ENCODE measurements at regions not wholly inside any gene's neighbourhood (a gene's known extent, or its start where the extent isn't known, plus 50 kb on each side); places are given as distances from the start of the nearest gene placed in this dataset.
"Not testable (repeated sequence)": the region's sequence is repeated elsewhere in the genome, so short reads cannot be mapped to it uniquely, and the experiment has no call there.

DNA sequence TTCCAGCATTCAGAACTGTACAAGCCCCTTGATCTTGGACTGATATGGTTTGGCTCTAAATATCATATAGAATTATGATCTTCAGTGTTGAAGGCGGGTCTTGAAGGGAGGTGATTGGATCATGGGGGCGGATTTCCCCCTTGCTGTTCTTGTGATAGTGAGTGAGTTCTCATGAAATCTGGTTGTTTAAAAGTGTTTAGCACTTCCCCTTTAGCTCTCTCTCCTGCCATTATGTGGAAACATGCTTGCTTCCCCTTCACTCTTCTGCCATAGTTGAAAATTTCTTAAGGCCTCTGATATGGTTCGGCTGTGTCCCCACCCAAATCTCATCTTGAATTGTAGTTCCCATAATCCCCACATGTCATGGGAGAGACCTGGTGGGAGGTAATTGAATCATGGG lies 305.3 kb upstream of the CYRIA start:
- DNase-seq (ENCODE audit: low read depth): not testable (repeated sequence)

DNA sequence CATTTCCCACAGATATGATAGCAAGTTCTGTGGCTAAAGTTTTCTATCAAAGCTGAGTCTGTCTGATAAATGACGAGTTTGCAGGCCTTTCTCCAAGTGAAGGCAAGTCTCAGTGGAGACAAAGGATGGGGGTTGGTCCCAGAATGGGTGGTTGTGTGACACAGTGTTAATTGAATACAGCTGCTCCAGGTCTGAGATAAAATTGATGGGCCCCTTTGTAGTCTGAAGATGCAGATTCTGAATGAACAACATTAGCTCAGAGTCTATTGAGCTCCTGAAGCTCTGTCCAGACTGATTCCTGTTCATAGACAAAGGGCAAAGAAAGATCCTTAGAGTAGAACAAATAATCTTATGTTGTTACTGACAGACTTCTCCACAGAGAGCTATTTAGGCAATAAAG lies 296.9 kb upstream of the CYRIA start:
- no peak for DNase-seq (ENCODE audit: low read depth)

GRCh38 chr2:16960579-16960978 lies 294.9 kb upstream of the CYRIA start:
- DNase-seq (ENCODE audit: low read depth): no peak

GRCh38 chr2:16958266-16958665 lies 292.6 kb upstream of the CYRIA start:
- no peak for DNase-seq (ENCODE audit: low read depth)

- DNase-seq (ENCODE audit: low read depth): no peak
These were observed 287.2 kb upstream of the CYRIA start for GRCh38 chr2:16952805-16953204.

DNA sequence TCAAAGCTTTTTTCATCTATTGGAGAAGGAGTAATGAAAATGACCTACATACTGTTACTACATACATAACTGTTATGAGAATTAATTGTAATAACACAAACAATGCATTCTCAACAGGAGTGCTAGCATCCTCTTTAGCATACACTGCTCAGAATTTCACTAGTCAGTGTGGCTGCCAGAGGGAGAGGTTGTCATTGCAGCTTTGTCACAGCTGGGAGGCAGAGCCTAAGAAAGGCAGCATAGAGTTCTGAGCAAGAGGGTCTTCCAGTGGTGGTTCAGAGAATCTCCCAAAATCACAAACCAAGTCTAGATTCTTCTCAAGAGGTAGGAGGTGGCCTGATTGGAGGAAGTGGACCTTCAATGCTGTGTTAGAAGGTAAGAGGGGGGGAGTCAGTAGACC lies 286.7 kb upstream of the CYRIA start:
- no peak for DNase-seq (ENCODE audit: low read depth)

DNA sequence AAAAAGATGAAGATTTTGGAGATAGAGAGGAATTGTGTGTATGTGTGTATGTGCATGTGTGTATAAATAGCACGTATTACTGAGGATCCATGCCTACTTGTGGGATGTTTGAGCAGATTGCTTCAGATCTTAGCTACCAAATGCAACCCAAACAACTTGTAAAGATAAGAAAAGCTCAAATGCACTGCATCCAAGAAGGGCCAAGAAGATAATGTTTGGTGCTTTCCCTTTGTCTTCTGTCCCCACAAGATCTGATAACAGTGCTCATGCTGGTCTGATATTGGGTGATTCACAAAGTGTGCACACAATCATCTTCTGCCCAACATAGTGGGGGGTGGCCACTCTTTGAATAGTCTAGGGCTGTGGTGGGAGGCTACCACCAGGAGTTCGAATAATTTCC lies 284.8 kb upstream of the CYRIA start:
- no peak for DNase-seq (ENCODE audit: low read depth)

DNA sequence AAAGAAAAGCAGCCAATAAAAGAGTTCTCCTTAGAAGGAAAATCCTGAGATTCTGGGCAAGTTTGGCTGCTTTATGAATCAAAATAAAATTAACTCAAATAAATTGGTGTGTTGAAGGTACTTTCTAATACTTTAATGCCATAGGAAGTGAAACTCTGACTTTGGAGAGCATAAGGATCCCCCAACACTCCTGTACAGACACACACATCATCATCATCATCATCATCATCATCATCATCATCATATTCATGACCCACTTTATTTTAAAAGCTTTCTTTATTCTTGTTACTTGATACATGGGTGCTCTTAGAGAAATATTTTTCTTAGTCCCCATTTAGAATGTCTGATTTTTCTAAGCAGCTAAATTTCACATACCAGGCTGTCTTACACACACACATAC lies 283.1 kb upstream of the CYRIA start:
- DNase-seq (ENCODE audit: low read depth): no peak

- DNase-seq (ENCODE audit: low read depth): no peak
These were observed 282.4 kb upstream of the CYRIA start for GRCh38 chr2:16948053-16948452.

- no peak for DNase-seq (ENCODE audit: low read depth)
These were observed 277.8 kb upstream of the CYRIA start for GRCh38 chr2:16943279-16943958.

- DNase-seq (ENCODE audit: low read depth): no peak
These were observed 274.6 kb upstream of the CYRIA start for GRCh38 chr2:16940214-16940613.

- no peak for DNase-seq (ENCODE audit: low read depth)
These were observed 274.1 kb upstream of the CYRIA start for GRCh38 chr2:16939771-16940170.

DNA sequence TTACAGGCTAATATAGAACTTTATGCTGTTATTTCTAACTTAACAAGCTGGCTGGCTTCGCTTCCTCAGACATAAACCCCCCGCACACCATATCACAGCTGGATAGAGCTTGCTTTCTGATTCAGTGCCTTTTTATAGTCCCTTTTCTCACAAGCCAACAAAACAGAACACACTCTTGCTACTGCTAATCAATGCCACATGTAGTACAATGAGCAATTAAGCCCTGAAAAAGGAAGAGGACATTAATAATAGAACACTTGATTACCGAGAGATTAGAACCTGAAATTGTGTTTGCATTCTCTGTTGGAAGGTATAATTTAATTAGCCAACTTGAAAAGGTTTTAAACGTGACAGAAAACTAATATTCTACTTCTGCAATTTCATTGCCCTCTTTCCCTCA lies 267.7 kb upstream of the CYRIA start:
- no peak for DNase-seq (ENCODE audit: low read depth)

GRCh38 chr2:16932826-16933225 lies 267.2 kb upstream of the CYRIA start:
- no peak for DNase-seq (ENCODE audit: low read depth)

DNA sequence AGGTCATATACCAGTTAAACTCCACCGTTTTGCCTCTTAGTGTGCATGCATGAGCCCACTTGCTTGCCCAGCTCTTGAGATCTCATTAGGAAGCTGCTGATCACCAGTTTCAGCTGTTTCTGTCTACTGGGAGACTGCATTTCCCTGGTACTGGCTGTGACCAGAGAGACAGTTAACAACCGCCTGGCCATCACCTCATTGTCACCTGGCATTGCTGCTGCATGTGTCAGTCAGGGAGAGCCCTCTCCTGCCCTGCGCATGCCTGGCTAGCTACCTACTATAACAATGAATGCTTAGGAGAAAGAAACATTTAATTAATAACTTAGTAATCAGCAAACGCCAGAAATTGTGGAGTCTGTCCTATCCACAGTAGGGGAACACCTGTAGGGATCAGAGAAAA lies 265.8 kb upstream of the CYRIA start:
- no peak for DNase-seq (ENCODE audit: low read depth)

GRCh38 chr2:16927398-16927797 lies 261.8 kb upstream of the CYRIA start:
- DNase-seq (ENCODE audit: low read depth): no peak

DNA sequence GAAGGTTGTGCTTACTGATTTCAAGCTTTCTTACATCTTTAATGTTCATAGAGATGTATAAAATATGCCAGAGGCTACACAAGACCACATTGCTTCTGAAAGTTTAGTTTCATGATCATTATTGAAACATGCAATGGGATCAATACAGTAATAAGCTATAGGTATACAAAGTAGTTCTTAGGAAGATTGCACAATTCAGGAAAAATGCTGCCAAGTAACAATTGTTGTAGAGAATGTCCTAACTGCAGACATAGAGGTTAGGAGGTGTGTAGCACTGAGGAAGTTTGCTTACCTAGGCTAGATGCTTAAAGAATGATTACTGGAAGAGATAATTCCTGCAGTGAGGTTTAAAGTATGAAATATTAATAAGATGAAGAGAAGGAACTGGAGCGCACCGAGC lies 259.5 kb upstream of the CYRIA start:
- no peak for DNase-seq (ENCODE audit: low read depth)

DNA sequence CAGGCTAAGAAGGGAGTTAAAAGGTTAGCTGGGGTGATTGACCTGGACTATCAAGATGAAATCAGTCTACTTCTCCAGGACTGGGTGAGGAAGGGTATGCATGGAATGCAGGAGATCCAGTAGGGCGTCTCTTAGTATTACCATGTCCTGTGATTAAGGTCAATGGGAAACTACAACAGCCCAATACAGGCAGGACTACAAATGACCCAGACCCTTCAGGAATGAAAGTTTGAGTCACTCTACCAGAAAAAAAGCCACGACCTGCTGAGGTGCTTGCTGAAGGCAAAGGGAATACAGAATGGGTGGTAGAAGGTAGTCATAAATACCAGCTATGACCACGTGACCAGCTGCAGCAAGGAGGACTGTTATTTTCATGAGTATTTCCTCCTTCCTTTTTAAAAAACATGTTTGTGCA lies 249.7 kb upstream of the CYRIA start:
- DNase-seq (ENCODE audit: low read depth): not testable (repeated sequence)

DNA sequence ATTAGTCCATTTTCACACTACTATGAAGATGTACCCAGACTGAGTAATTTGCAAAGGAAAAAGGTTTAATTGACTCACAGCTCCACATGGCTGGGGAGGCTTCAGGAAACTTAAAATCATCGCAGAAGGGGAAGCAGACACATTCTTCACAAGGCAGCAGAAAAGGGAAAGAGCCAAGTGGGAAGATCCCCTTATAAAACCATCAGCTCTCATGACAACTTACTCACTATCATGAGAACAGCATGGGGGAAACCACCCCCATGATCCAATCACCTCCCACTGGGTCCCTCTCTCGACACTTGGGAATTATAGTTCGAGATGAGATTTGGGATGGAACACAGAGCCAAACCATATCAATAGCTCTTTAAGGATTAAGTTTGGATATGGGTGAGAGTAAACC lies 246.1 kb upstream of the CYRIA start:
- DNase-seq (ENCODE audit: low read depth): no peak

DNA sequence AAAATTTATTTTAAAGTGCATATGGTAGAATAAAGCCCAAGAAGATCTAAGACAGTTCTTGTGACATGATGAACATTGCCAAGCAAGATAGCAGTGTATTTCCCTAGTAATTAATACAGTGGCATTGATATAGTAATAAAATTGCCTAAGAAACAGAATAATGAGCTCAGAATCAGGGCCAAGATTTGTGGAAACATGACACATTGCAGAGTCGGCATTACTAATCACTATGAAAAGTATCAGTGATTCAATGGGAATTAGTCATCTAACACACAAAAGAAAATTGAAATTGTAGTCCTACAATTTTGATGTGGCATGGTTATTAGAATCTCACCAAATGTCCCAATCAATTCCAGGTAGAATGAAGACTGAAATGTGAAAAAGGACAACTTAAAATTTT lies 243.0 kb upstream of the CYRIA start:
- peak; percentile 29 for DNase-seq (ENCODE audit: low read depth)

- DNase-seq (ENCODE audit: low read depth): no peak
These were observed 242.1 kb upstream of the CYRIA start for GRCh38 chr2:16907645-16908282.

- not testable (repeated sequence) for DNase-seq (ENCODE audit: low read depth)
These were observed 239.7 kb upstream of the CYRIA start for GRCh38 chr2:16905325-16905724.

DNA sequence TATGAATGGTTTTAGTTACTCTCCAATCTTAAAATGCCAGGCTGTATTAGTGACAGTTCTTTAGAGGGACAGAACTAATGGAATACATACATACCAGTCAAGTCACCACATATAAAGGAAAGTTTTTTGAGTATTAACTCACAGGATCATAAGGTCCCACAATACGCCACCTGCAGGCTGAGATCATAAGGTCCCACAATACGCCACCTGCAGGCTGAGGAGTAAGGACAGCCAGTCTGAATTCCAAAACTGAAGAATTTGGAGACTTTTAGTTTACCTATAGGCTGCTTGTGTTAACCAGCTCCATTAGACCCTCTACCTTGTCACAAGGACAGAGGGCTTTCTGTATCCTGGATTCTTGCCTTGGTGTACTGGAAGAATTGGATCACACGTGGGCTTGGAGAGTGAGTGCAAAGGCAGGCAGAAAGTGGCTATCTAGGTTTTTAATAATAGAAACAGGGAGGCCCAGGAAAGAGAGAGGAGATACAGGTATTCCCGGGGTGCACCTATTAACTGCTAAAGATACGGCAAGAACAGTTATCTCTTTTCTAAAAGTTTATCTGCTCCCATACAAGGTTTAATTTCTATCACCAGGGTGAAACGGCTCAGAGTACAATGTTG lies 234.9 kb upstream of the CYRIA start:
- DNase-seq (ENCODE audit: low read depth): no peak

DNA sequence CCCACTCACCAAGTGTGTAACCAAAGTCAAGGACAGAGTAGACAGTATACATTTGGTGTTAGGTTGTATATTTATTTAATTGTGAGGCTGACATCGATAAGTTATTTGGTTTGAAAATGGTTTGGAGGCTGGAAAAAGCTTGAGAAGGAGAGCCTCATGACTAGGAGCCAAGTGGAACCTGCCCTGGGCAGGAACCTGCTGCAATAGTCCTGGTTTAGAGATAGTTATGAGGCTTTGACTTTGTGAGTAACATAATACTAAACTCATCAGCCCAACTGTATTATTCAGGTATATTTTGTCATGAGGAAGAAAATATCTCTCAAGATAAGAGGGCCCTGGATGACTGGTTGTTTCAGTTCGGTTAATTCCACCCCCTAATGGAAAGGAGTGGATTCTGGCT lies 234.3 kb upstream of the CYRIA start:
- DNase-seq (ENCODE audit: low read depth): no peak

Measured in HS-5 (cell line).